ENCODE measurements at regions not wholly inside any gene's neighbourhood (a gene's known extent, or its start where the extent isn't known, plus 50 kb on each side); places are given as distances from the start of the nearest gene placed in this dataset.

- H3K4me1 Mint-ChIP-seq = no peaks in the 10 kb centered on the region
- ChIA-PET CTCF (ENCODE audit: partially characterized antibody) (no interaction called here), POLR2A (ENCODE audit: partially characterized antibody) (no interaction called here)
- H3K27me3 ChIP-seq (ENCODE audit: insufficient read depth, low read length) = no peaks in the 10 kb centered on the region
- H3K36me3 ChIP-seq (ENCODE audit: insufficient read depth, low read length) = no peaks in the 10 kb centered on the region
- H3K9me3 ChIP-seq (ENCODE audit: control insufficient read depth in 1 of 2, low read length in 2 of 2) = no peaks in the 10 kb centered on the region
- H3K27ac Mint-ChIP-seq = no peak overlapping the region
- peaks cover 5% of the 10 kb centered on the region in 2 donors for H3K27me3 Mint-ChIP-seq
- no peak overlapping the region for H3K4me3 ChIP-seq (ENCODE audit: low read length in 2 of 2)
- no peak overlapping the region for H3K27ac ChIP-seq (ENCODE audit: low read depth, low read length)
- DNase-seq = no peak
- H3K4me3 Mint-ChIP-seq = no peak overlapping the region
- intact Hi-C loops (cut with micrococcal nuclease) = no loop called here
- peaks cover 0 to 5% (median 0%) of the 10 kb centered on the region in 8 donors for H3K9me3 Mint-ChIP-seq
- no peaks in the 10 kb centered on the region for H3K4me1 ChIP-seq (ENCODE audit: insufficient read depth, low read length)
- no peaks in the 10 kb centered on the region for H3K36me3 Mint-ChIP-seq
Observed at GRCh38 chr2:226434702-226435101, 364.9 kb downstream of the IRS1 start.

- H3K9me3 ChIP-seq (ENCODE audit: control insufficient read depth in 1 of 2, low read length in 2 of 2) = no peaks in the 10 kb centered on the region
- Mint-ChIP-seq H3K27me3 (peaks cover 2 to 6% of the 10 kb centered on the region in 2 donors), H3K4me1 (no peaks in the 10 kb centered on the region), H3K27ac (no peak overlapping the region), H3K4me3 (no peak overlapping the region), H3K36me3 (no peaks in the 10 kb centered on the region), H3K9me3 (peaks cover 0 to 5% (median 0%) of the 10 kb centered on the region in 8 donors)
- CTCF ChIA-PET (ENCODE audit: partially characterized antibody) = no interaction called here
- DNase-seq = no peak
- no peaks in the 10 kb centered on the region for H3K4me1 ChIP-seq (ENCODE audit: insufficient read depth, low read length)
- no peaks in the 10 kb centered on the region for H3K27me3 ChIP-seq (ENCODE audit: insufficient read depth, low read length)
- H3K27ac ChIP-seq (ENCODE audit: low read depth, low read length) = no peak overlapping the region
- no peaks in the 10 kb centered on the region for H3K36me3 ChIP-seq (ENCODE audit: insufficient read depth, low read length)
- no peak overlapping the region for H3K4me3 ChIP-seq (ENCODE audit: low read length in 2 of 2)
- POLR2A ChIA-PET (ENCODE audit: partially characterized antibody) = no interaction called here
- intact Hi-C loops (cut with micrococcal nuclease) = no loop called here
Observed at GRCh38 chr2:226431288-226431948, 368.2 kb downstream of the IRS1 start.

- H3K27ac Mint-ChIP-seq = no peak overlapping the region
- Histone ChIP-seq H3K27ac (ENCODE audit: low read depth, low read length) (no peak overlapping the region), H3K4me3 (ENCODE audit: low read length in 2 of 2) (no peak overlapping the region), H3K9me3 (ENCODE audit: control insufficient read depth in 1 of 2, low read length in 2 of 2) (no peaks in the 10 kb centered on the region), H3K27me3 (ENCODE audit: insufficient read depth, low read length) (no peaks in the 10 kb centered on the region), H3K4me1 (ENCODE audit: insufficient read depth, low read length) (peaks cover 8% of the 10 kb centered on the region), H3K36me3 (ENCODE audit: insufficient read depth, low read length) (no peaks in the 10 kb centered on the region)
- POLR2A ChIA-PET (ENCODE audit: partially characterized antibody) = no interaction called here
- H3K4me1 Mint-ChIP-seq = peaks cover 1 to 8% (median 7%) of the 10 kb centered on the region in 4 donors
- H3K9me3 Mint-ChIP-seq = no peaks in the 10 kb centered on the region
- H3K4me3 Mint-ChIP-seq = no peak overlapping the region
- H3K36me3 Mint-ChIP-seq = no peaks in the 10 kb centered on the region
- DNase-seq = no peak
- peaks cover 0 to 1% of the 10 kb centered on the region in 2 donors for H3K27me3 Mint-ChIP-seq
- CTCF ChIA-PET (ENCODE audit: partially characterized antibody) = no interaction called here
- intact Hi-C loops (cut with micrococcal nuclease) = no loop called here
Observed at GRCh38 chr2:226429476-226429875, 370.1 kb downstream of the IRS1 start.

GRCh38 chr2:226427538-226428307, 371.9 kb downstream of the IRS1 start:
- CTCF ChIA-PET (ENCODE audit: partially characterized antibody) = no interaction called here
- no peak overlapping the region for H3K4me3 Mint-ChIP-seq
- no peaks in the 10 kb centered on the region for H3K36me3 ChIP-seq (ENCODE audit: insufficient read depth, low read length)
- H3K27me3 Mint-ChIP-seq = peaks cover 0 to 1% of the 10 kb centered on the region in 2 donors
- no peak for DNase-seq
- H3K9me3 Mint-ChIP-seq = no peaks in the 10 kb centered on the region
- H3K36me3 Mint-ChIP-seq = no peaks in the 10 kb centered on the region
- no peaks in the 10 kb centered on the region for H3K27me3 ChIP-seq (ENCODE audit: insufficient read depth, low read length)
- peaks cover 25% of the 10 kb centered on the region for H3K4me1 ChIP-seq (ENCODE audit: insufficient read depth, low read length)
- peaks cover 11 to 25% (median 21%) of the 10 kb centered on the region in 4 donors for H3K4me1 Mint-ChIP-seq
- no peak overlapping the region for H3K27ac ChIP-seq (ENCODE audit: low read depth, low read length)
- H3K27ac Mint-ChIP-seq = no peak overlapping the region
- no peak overlapping the region for H3K4me3 ChIP-seq (ENCODE audit: low read length in 2 of 2)
- no peaks in the 10 kb centered on the region for H3K9me3 ChIP-seq (ENCODE audit: control insufficient read depth in 1 of 2, low read length in 2 of 2)
- intact Hi-C loops (cut with micrococcal nuclease) = no loop called here
- POLR2A ChIA-PET (ENCODE audit: partially characterized antibody) = no interaction called here

- no peaks in the 10 kb centered on the region for H3K9me3 Mint-ChIP-seq
- H3K27me3 ChIP-seq (ENCODE audit: insufficient read depth, low read length) = no peaks in the 10 kb centered on the region
- H3K27me3 Mint-ChIP-seq = peaks cover 0 to 1% of the 10 kb centered on the region in 2 donors
- intact Hi-C loops (cut with micrococcal nuclease) = no loop called here
- H3K4me1 ChIP-seq (ENCODE audit: insufficient read depth, low read length) = peaks cover 26% of the 10 kb centered on the region
- H3K27ac Mint-ChIP-seq = no peak overlapping the region
- ChIA-PET POLR2A (ENCODE audit: partially characterized antibody) (no interaction called here), CTCF (ENCODE audit: partially characterized antibody) (no interaction called here)
- H3K4me1 Mint-ChIP-seq = peaks cover 14 to 29% (median 22%) of the 10 kb centered on the region in 4 donors
- H3K27ac ChIP-seq (ENCODE audit: low read depth, low read length) = no peak overlapping the region
- H3K9me3 ChIP-seq (ENCODE audit: control insufficient read depth in 1 of 2, low read length in 2 of 2) = no peaks in the 10 kb centered on the region
- no peaks in the 10 kb centered on the region for H3K36me3 ChIP-seq (ENCODE audit: insufficient read depth, low read length)
- H3K4me3 ChIP-seq (ENCODE audit: low read length in 2 of 2) = no peak overlapping the region
- DNase-seq = no peak
- H3K4me3 Mint-ChIP-seq = no peak overlapping the region
- no peaks in the 10 kb centered on the region for H3K36me3 Mint-ChIP-seq
Observed at GRCh38 chr2:226426292-226426736, 373.3 kb downstream of the IRS1 start.

GRCh38 chr2:226424971-226425370, 374.6 kb downstream of the IRS1 start:
- Mint-ChIP-seq H3K4me1 (peaks cover 16 to 29% (median 22%) of the 10 kb centered on the region in 4 donors), H3K9me3 (no peaks in the 10 kb centered on the region), H3K4me3 (peak overlapping the region in 4 of 8 donors; percentile 5 to 61 (median 38)), H3K27me3 (peaks cover 0 to 1% of the 10 kb centered on the region in 2 donors), H3K36me3 (no peaks in the 10 kb centered on the region), H3K27ac (peak overlapping the region in 3 of 7 donors; percentile 8 to 60 (median 44))
- ChIA-PET POLR2A (ENCODE audit: partially characterized antibody) (no interaction called here), CTCF (ENCODE audit: partially characterized antibody) (no interaction called here)
- Histone ChIP-seq H3K4me3 (ENCODE audit: low read length in 2 of 2) (no peak overlapping the region), H3K27ac (ENCODE audit: low read depth, low read length) (no peak overlapping the region), H3K4me1 (ENCODE audit: insufficient read depth, low read length) (peaks cover 26% of the 10 kb centered on the region), H3K9me3 (ENCODE audit: control insufficient read depth in 1 of 2, low read length in 2 of 2) (no peaks in the 10 kb centered on the region), H3K27me3 (ENCODE audit: insufficient read depth, low read length) (no peaks in the 10 kb centered on the region), H3K36me3 (ENCODE audit: insufficient read depth, low read length) (no peaks in the 10 kb centered on the region)
- DNase-seq = no peak
- intact Hi-C loops (cut with micrococcal nuclease) = loop anchor here (5.0 kb wide), 1 partner anchor 377 kb away; no protein-coding TSS in a partner anchor

GRCh38 chr2:226423498-226423960, 376.1 kb downstream of the IRS1 start:
- POLR2A ChIA-PET (ENCODE audit: partially characterized antibody) = no interaction called here
- CTCF ChIA-PET (ENCODE audit: partially characterized antibody) = interaction anchor here (0.5 kb wide), 1 partner anchor 68 kb away, joined by 5 read pairs; no protein-coding TSS in a partner anchor
- Mint-ChIP-seq H3K27ac (peak overlapping the region; percentile 5 to 79 (median 39)), H3K4me1 (peaks cover 16 to 29% (median 22%) of the 10 kb centered on the region in 4 donors), H3K9me3 (peaks cover 0 to 2% (median 0%) of the 10 kb centered on the region in 8 donors), H3K4me3 (peak overlapping the region; percentile 57 to 89 (median 75)), H3K36me3 (no peaks in the 10 kb centered on the region), H3K27me3 (no peaks in the 10 kb centered on the region)
- Histone ChIP-seq H3K4me1 (ENCODE audit: insufficient read depth, low read length) (peaks cover 26% of the 10 kb centered on the region), H3K9me3 (ENCODE audit: control insufficient read depth in 1 of 2, low read length in 2 of 2) (no peaks in the 10 kb centered on the region), H3K27me3 (ENCODE audit: insufficient read depth, low read length) (no peaks in the 10 kb centered on the region), H3K4me3 (ENCODE audit: low read length in 2 of 2) (peak overlapping the region in 1 of 2 donors; percentile 29), H3K36me3 (ENCODE audit: insufficient read depth, low read length) (no peaks in the 10 kb centered on the region), H3K27ac (ENCODE audit: low read depth, low read length) (no peak overlapping the region)
- intact Hi-C loops (cut with micrococcal nuclease) = loop anchor here (5.0 kb wide), 1 partner anchor 379 kb away; no protein-coding TSS in a partner anchor
- DNase-seq = peak; percentile 58 to 73 (median 65)
